Pons (tissue), 1 donor: ENCODE measurements at regions not wholly inside any gene's neighbourhood (a gene's known extent, or its start where the extent isn't known, plus 50 kb on each side); places are given as distances from the start of the nearest gene placed in this dataset.
A peak's percentile ranks its signal among the peaks of the same experiment; 100 is the strongest.
"Not testable (repeated sequence)": the region's sequence is repeated elsewhere in the genome, so short reads cannot be mapped to it uniquely, and the experiment has no call there.

Experiments used
- DNase-seq: peaks from one replicate; pipeline ENCODE4 v3.0.0-alpha.2; 2016; ENCODE audit warnings: low spot score

DNA sequence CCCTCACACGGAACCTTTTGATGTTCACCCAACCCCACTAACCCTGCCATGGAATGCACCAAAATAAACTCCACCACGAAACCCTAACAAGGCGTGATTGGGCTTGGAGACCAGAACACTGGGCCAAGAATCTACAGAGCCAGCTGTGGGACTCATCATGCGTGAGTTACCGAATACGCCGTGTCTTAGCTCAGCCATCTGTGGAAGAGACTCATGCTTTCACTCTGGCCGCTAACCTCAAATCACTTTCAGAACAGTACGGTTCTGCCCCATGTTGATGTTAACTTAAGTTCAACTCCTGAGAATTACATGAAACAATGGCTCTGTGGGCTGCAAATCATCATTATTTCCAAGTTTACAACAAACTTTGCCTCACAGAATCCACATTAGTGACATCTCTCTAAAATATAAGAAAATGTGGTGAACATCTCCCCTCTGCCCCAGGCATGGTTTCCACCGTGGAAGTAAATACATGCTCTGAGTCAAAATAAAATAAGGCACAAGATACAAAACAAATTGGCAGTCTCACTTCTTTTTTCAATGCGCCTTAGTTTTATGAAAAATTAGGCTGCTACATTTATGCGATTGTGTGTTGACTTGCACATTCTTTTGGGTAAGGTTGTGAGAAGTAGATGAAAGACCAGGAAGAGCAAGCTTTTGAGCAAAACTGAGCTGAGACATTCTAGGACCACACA, 308.9 kb upstream of the EXOC2 start:
- DNase-seq, result no peak

DNA sequence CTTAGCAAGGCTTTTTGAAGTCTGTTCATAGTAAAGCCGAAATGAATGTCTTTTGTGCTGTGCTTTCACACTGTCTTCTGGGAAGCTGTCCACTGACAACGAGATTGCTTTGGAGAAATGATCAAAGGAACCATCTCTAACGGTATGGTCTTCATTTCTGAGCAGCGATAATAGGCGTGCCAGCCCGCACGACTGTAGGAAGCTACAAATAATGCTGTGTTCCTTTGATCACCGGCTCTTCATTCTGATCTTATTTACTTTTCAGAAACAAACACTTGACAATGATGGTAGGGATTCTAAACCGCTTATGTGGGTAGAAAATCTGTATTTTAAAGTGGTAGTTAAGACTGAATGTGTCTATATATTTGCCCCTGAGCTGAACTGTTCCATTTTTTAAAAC, 306.6 kb upstream of the EXOC2 start:
- DNase-seq, result no peak

DNA sequence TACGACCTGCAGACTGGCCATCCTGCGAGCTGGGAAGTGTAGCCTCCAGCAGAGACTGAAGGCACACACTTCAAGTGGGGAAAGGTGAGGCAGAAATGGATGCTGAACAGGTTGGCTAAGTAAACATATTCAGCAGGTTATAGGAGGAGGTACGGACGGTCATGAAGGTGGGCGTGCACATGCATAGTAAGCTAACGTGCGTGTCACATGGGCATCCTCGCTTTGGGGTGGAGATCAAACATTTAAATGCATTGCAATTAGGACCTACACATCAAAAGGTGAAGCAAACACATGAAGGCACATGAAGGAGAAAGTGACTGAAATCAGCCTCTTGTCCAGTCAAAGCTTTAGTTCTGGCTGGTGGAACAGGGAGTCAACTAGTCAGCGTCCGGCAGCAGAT, 305.6 kb upstream of the EXOC2 start:
- DNase-seq, result no peak

DNA sequence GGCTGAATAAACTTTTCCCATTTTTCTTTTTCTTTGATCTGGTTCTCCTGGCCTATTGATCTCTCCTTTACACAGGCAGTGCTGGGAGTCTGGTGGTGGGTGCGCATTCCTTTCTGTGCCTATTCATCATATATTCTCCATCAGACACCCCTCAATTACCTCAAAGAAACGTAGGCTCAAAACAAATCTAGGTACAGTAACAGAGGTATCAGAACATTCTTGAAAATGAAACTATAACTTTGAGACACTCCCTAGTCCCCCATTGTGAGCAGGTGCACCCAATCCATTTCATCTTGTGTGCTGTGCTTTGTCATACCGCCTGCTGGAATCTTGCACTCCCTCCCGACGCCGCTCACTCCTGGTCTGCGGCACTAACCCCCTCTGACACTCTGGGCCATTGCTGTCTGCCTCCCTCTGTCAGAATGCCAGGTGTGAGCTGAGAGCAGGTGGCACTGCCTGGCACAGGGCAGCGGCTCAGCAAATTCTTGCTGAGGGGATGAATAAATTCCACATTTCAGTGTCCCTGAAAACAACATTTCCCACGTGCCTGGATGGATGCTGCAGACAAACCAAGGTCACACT, 303.4 kb upstream of the EXOC2 start:
- peak; percentile 1 for DNase-seq

DNA sequence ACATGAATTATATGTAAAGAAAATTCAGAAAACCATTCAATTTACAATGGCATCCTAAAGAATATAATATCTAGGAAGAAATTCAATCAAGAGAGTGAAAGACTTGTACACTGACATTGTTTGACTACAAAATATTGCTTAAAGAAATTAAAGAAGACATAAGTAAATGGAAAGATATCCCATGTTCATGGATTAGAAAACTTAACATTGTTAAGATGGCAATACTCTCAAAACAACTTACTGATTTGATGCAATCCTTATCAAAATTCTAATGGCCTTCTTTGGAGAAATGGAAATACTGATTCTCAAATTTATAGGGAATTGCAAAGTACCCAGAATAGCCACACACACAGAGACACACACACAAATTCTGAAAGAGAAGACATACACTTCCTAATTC, 298.3 kb upstream of the EXOC2 start:
- no peak for DNase-seq

DNA sequence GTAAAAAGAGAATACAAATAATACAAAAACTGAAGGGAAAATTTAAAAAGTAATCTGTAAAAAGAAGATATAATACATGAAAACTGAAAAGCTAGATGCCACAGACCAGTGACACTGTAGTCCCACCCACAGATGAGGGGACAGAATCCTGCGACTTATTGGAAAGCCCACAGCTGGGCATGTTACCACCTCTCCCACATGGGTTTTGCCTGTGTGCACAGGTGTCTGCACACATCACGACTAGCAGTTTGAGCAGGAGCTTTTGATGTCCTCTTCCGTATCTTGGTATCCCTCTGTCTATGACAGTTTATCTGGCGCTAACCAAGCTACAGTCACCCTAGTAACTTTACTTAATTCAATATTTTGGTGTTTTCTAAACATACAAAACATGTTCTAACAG, 291.1 kb upstream of the EXOC2 start:
- no peak for DNase-seq

DNA sequence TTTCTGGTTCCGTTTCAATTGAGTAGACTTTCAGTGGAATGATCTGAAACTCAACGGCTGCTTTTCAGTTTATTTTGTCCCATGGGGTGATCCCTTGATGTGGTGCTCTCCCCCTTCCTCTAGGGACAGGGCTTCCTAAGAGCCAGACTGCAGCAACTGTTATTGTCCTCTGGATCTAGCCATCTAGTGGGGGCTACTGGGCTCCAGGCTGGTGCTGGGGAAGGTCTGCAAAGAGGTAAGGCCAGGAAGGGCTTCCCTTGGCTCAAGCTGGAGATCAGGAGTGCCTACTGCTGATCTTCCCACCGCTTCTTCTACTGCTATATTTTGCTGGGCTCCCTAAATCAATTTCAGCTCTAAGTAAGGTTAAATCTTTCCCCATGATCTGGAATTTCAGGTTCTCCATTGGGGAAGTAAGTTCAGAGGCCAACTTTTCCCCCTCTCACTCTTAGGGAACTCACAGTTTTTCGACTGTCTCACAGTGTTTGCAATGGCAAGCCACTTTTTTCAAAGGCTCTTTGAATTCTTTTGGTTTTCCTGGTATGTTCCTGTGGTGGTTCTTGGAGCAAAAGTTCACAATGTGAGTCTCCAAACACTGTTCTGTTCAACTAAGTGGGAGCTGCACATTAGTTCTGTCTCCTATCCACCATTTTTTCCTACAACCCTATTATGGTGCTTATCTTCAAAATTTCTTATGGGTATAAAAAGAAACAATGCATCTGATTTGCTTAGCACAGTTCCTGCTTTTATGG, 286.2 kb upstream of the EXOC2 start:
- no peak for DNase-seq

DNA sequence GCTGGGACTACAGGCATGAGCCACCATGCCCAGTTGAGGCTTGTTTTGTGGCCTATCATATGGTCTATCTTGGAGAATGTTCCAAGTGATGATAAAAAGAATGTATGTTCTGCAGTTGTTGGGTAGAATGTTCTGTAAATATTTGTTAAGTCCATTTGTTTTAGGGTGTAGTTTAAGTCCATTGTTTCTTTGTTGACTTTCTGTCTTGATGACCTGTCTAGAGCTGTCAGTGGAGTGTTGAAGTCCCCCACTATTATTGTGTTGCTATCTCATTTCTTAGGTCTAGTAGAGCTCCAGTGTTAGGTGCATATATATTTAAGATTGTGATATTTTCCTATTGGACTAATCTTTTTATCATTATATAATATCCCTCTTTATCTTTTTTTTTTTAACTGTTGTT, 284.3 kb upstream of the EXOC2 start:
- DNase-seq, result not testable (repeated sequence)

DNA sequence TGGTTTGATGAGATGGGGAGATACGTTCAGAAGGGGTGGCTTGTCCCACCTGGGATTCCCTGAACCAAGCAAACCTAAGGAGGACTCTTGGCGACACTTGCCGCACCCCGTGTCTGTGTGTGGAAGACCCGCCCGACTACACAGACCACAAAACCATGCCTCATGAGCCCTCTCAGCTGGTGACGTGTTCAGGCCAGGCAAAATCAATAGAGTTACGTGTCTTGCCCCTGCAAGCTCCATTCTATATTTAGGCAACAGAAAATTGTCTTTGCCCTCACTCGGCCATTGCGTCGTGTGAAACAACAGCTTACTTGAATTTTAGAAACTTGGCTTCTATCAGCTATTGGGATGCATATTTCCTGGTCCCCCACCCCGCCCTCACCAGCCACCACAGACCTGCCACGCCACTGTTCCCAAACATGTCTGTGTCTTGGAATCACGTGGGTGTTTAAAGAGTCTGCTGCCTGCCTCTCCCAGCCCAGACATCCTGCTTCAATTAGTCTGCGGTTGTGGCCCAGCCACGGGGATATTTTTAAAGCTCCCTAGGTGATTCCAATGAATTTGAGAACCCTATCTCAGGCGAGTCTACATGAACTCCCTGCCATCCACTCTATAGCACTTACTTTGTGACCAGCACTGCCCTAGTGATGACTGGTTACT, 279.2 kb upstream of the EXOC2 start:
- DNase-seq, result no peak

DNA sequence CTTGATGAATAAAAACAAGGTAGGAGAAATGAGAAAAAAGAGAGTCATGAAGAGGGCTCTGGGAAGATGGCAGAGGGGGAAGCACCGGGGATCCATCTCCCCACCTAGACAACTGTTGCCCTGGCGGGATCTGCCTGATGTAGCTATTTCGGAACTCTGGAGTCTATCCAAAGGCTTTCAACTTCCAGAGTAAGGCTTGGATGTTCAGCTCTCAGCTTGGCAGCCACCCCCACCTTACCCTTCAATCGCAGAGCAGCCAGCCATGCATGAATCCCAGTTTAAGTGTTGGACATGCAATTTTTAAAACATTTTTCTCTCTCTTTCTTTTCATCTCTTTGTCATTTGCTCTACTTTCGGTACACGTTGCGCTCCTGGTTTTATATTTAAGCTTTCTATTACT, 275.9 kb upstream of the EXOC2 start:
- DNase-seq, result no peak

DNA sequence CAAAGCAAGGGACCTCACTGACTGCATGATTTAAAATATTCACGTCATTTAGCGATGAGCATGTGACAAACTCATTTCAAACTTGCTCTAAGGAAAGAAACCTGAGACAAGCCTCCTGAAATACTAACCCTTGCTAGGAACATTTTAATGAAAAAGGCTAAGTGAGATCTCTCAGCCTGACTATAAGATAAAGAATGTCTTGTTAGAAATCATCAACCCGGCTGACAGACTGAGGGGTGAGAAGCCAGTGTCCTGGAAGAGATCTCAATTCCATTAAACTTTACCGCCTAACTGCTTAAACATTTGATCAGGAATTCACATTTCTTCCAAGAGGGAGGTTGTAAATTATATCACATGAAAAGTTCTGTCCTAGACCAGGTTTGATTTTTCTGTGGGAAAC, 274.8 kb upstream of the EXOC2 start:
- no peak for DNase-seq

DNA sequence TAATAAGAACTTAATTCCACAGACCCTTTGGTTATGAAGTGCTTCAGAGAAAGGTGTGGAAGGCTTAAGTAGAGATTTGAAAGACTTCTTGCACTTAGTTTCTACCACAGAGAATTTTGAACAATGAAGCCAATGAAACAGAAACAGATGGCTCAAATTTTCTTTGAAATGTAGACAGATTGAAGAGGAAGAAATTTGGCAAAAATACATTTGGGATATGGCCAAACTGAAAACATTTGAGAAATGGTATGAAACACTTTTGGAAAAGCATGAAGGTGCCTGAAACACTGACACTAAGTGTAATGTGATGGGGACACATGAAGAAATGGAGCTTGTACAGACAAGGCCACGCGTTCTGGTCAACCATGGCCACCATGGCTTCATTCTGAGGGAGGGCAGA, 272.4 kb upstream of the EXOC2 start:
- DNase-seq, result no peak

DNA sequence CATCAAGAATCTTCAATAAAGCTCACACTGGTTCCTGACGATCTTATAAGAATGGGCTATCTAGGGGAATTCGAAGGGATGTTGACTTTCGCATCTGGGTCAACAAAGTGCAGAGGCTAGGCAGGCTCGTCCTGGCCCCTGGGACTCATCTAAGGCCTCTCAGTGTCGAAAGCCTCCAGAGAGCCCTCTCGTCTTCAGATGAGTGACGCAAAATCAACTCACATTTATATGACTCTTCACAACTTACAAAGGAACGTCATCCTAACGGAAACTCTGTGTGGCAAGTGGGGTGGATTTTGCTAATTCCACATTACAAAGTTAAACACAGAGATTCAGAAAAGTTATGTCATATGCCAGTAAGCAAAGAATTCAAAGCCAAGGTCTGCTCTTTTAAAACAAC, 270.5 kb upstream of the EXOC2 start:
- no peak for DNase-seq

DNA sequence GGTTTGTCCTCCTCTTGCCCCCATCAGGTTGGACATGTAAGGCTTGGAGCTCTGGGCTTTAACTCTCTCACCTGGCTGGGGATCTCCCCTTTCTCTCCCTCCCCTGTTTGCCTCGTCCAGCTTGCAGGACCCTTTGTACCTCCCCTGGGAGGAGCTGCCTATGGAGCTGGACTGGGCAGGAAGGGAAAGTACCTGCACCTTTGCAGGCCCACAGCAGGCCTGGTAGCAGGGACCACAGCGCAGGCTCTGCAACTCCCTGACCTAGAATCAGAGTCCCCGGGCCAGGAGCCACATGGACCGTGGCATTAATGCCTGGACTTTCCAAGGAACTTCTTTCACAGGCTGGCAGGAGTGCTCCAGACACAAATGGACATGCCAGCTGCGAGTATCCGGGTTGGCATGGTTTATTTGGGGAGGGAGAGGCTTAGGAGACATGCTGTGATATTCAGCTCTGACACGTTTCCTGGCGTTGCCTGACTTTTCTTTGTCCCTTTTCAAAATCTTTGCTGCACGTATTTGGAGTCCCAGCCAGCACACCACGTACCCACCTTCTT, 268.5 kb upstream of the EXOC2 start:
- DNase-seq, result peak; percentile 4

DNA sequence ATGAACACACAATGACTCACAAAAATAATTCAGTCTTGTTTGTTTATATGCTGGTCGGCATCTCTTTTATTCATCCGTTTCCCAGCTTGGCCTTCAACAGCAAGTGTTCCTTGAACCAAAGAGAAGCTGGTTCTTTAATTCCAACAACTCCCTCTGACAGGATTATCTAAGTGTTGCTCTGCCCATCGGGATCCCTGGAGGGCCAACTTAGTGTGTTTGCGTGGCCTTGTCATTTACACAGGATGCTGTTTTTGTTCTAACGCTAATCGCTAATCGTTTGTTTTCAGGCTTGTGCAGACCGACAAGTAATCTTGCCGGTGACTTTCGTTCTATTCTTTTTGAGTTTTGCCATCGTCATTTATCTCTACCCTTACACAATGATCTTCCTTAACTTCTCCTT, 267.4 kb upstream of the EXOC2 start:
- DNase-seq, result no peak

DNA sequence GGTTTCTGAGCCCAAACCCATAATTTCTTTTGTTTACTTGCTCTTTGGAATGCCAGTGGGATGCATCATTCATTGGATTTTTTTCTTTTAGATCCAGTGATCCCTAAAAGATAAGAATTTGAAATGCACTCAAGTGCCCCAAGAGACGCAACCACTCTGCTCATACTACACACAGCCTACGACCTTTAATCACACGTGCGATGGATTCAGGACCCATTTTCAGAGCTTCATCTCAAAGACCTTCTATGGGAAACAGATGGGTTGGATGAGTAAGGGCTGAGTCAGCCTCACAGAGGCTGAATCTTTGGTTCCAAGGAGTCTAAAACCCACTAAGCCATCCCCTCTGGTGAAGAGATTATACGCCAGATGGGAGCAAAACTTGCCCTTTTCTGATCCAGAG, 265.5 kb upstream of the EXOC2 start:
- no peak for DNase-seq

DNA sequence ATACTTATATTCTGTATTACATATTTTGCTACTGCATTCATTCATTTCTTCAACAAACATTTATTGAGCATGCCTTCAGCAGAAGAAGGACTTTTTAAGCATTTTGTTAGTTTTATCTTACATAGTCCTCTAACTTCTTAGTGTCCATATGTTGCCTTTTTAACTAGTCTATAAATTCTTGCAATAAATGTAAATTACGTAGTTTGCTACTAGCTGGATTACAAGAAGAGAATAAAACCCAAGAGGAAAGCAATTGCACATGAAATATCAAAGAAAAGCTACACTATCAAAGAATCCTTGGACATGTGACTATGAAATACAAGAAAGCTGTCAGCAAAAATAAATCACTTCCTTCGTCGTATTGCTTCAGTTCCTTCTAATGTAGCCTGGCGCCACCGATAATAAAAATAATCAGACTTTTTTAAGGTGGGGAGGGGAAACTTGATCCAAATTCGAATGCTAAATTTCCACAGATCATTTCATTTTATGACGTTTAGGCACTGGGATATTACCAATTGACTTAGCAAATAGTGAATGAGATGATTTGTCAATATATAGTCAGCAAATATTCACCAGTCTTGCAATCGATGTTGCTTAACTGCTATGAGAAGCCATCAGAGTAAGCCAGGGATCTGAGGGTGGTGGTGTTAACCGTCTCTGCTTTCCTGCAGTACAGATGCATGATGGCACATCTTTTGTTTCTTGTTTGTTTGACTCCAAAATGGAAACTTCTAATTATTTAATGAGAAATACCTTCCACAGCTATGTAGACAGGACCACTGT, 258.7 kb upstream of the EXOC2 start:
- no peak for DNase-seq

DNA sequence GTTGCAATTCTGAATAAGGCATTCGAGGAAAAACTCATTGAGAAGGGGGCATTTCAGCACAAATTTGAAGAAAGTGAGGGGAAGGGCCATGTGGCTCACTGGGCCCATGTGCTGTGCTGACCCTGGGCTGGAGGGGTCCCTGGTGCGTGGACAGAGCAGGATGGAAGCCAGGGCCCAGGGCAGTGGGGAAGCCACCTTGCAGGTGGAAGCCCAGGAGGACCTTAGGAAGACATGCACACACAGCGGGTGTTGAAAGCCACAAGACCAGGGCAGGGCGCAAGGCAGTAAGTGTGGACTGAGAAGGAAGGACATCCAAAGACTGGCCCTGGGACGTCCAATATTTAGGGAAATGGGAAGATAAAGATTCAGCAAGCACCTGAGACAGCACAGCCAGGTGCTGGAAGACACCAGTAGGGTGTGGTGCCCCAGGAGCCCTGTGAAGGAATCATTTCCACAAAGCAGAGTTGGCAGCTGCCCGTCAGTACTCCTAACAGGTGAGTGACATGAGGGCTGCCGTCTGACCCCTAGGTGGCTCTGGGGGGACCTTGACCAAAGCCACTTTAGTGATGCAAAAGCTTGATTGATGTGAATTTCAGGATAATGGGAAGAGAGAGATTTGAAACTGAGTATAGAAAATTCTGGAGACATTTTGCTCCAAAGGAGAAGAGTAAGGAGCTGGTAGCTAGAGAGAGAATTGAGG, 254.4 kb upstream of the EXOC2 start:
- no peak for DNase-seq

DNA sequence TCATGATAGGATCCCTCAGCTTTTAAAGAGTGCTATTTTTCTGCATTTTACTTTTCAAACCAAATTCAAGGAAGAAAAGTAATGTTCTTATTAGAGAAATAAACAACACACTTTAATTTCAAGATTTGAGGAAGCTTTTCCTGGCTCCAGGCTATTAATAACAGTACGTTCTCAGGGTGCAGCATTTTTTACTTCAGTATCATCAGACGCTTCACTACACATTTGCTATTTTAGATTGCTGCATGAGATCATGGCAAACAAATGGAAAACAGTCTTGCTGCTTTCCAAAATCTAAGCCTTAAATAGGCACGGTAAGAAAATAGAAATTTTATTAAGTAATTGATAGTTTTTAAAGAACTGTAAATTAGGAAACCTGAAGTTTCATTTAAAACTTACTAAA, 253.6 kb upstream of the EXOC2 start:
- no peak for DNase-seq

DNA sequence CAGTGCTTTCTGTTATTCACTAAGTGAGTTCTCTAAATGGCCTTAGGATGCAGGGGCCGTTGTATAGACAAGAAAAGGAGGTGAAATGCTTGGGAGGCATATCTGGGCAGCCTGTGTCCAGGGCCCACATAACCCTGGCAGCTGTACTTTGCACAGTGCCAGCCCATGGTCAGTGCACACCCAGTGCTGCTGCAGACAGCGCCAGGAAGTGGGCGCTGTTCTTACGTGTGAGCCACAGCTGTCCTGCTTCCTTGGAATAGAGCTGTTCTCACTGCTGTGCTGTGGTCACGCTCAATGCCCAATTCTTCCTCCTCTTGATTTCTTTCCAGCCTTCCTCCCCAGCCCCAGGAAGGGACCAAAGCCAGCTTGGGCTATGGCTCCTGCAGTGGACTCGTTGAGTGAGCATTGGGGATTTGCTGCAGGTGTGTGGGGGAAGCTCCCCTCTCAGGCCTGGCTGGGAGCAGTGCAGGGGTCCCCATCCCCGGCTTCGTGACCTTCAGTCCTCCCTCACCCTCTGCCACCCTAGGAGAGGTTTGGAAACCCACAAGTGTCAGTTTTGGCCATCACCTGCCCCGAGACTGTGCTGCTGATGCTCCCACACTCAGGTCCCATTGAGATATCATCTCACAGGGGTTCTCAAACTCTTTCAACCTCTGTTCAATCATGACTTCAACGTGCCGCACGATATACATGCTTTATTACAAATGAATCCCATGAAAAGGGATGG, 246.8 kb upstream of the EXOC2 start:
- no peak for DNase-seq

DNA sequence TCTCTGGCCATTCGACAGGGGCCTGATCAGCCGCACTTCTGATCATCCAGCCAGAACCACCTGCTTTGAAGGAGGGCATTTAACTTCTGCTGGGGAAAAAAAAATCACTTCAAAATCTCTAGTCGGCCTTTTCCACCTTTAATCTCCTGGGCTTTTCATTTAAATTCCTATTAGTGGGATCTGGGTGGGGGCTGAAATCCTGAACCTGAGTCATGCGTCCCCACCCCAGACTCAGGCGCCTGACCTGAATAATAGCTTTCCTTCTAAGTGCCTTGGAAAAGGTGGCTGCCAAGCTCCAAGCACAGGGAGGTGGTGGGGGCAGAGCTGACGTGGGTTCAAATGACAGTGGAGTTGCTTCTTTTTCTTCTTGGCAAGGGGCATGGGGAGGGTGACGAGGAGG, 246.0 kb upstream of the EXOC2 start:
- no peak for DNase-seq
